D721Med (cell line): ENCODE measurements at regions not wholly inside any gene's neighbourhood (a gene's known extent, or its start where the extent isn't known, plus 50 kb on each side); places are given as distances from the start of the nearest gene placed in this dataset.

Experiments used
- DNase-seq: peaks from one replicate; pipeline ENCODE4 v3.0.0; 2011; ENCODE audit warnings: low spot score; ENCODE audit not compliant: insufficient read length
- FAIRE-seq: peaks from 2 replicates; lab custom pipeline; 2011; peaks lifted over from hg19 to GRCh38; lab: Jason Lieb, UNC
- TF ChIP-seq, protein P1 (sequence below): IDR thresholded peaks from 2 replicates; pipeline ENCODE4 v1.5.1; 2012; ENCODE audit warnings: mild to moderate bottlenecking, control low read depth; ENCODE audit not compliant: insufficient read depth; ENCODE audit errors: missing control alignments

DNA sequence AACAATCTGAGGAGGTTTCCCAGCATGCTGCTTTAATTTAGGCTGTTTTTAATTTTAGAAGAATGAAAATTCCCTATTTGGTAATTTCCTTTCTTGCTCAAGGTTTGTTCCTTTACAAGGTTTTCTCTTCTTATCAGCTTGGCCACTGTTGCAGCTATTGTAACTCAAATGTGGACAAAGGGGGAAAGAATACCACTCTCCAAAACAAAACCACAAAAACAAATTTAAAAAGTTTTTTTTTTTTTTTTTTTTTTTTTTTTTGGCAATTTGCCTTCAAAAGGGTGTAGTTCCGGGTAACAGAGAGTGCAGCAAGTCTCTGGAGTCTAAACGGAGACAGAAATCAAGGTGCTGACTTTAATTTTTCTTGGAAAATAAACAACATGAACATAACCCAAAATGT, 306.4 kb upstream of the ARGLU1 start:
- FAIRE-seq: no peak

DNA sequence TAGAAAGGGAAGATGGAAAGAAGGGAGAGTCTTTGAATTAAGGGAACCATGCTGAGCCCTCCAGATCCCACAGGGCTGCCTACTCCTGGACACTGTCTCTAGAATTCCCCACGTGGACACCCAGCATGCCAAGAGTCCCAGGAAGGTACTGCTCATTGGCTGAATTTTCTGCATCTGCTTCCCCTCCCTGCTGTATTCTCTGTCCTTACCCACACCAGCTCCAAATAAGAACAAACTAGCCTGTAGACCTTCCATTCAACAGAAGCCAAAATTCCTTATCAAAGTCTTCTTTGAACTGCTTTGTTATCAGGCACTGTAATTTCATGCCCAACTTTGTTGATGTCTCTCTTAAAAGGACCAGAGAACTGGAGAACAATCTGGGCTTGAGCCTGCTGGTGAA, 305.9 kb upstream of the ARGLU1 start:
- no peak for DNase-seq
- FAIRE-seq: no peak

More for the DNA sequence above, 306.4 kb upstream of the ARGLU1 start:
- TF ChIP-seq, protein P1, sequence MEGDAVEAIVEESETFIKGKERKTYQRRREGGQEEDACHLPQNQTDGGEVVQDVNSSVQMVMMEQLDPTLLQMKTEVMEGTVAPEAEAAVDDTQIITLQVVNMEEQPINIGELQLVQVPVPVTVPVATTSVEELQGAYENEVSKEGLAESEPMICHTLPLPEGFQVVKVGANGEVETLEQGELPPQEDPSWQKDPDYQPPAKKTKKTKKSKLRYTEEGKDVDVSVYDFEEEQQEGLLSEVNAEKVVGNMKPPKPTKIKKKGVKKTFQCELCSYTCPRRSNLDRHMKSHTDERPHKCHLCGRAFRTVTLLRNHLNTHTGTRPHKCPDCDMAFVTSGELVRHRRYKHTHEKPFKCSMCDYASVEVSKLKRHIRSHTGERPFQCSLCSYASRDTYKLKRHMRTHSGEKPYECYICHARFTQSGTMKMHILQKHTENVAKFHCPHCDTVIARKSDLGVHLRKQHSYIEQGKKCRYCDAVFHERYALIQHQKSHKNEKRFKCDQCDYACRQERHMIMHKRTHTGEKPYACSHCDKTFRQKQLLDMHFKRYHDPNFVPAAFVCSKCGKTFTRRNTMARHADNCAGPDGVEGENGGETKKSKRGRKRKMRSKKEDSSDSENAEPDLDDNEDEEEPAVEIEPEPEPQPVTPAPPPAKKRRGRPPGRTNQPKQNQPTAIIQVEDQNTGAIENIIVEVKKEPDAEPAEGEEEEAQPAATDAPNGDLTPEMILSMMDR: no peak
- no peak for DNase-seq

DNA sequence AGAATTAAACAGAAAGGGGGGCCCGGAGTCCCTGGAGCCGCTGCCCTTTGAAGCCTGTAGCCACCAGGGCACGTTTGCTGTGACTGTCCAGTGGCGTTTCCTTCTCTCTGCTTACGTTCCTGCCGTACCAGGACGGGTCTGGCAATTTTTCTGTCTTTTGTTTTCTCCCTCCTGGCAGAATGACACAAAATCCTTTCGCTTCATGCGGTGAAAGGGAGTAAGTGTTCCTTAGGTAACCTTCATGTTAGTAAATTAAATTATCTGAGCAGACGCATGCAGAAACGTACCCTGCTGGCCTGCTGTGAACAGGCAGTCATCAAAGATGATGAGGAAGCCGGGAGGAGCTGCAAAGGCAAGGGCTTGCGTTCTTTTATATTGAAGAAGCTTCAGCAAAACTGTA, 299.3 kb upstream of the ARGLU1 start:
- TF ChIP-seq, protein P1: no peak
- FAIRE-seq (no peak), DNase-seq (no peak)

More for the DNA sequence above, 305.9 kb upstream of the ARGLU1 start:
- TF ChIP-seq, protein P1: no peak

DNA sequence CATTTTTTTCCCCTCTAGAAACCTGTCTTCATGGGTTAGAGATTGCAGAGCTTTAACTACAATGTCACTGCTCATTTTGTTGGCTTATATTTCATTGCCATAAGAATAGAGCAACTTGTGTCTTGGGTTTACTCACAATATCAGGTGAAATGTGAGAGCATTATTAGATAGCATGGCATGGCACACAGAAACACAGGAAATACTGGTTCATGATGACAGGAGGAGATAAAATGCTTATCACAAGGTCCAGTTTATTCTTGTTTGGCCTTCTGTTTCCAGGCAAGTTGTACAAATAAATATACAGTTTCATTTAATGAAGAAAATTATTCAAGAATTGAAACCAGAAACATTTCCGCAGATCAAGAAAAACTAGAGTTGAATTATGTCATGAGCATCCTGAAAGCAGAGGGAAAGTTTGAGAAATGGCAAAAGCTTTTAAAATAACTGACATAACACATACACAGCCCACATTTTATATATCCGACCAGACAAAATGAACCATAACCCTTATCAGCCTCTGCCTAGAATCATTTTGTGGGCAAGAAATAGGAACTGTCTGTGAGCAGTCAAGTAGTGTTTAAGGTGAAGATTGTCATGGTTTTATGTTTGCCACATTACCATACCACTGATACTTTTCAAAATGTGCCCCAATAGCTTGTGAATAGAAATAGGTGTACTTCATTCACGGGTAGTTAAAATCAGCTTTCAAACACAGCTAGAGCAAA, 297.9 kb upstream of the ARGLU1 start:
- TF ChIP-seq, protein P1: no peak
- no peak for DNase-seq

DNA sequence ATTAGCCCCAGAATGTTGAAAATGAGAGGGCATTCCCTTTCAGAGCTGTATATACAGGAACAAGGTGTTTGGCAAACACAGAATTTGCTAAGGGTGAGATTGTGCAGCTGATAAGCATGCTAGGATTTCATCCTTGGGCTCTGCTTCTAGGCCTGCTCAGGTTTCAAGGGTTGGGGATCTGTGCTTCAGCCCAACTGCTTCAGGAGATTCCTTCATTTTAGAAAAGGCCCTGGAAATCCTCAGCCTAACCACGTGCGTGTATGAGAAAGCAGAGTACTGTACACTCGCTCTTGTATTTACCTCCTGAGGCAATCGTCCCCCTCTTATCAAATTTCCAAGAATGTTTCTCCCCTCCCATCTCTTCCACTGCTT, 291.6 kb upstream of the ARGLU1 start:
- no peak for FAIRE-seq
- TF ChIP-seq, protein P1: no peak
- no peak for DNase-seq

More for the DNA sequence above, 297.9 kb upstream of the ARGLU1 start:
- FAIRE-seq: no peak

DNA sequence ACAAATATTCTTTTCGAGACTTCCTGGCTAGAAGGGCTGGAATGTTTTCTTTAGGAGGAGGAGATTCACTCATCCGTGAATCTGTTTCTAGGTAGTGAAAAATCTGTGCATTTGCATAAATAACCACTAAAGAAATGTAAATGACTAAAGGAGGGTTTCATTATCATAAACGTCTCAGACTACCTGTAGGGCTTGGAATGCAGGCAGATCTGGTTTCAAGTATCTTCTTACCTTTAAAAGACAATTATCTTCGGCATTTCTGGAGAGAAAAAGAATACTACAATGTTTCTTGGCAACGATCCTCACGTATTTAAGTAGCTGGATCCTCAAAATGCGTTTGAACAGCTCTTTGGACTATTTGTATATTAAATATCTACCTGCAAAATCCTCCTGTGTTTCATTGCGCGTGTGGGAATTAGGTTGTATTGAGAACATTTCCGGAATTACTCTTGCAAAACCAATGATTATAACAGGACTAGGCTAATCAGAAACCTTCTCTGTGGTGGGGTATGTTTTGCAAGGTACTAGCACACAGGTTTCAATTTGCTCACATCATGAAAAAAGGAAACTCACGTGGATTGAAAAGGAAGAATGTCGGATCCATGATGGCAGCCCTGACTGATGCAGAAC, 291.1 kb upstream of the ARGLU1 start:
- FAIRE-seq (no peak), DNase-seq (no peak)
- TF ChIP-seq, protein P1: no peak

DNA sequence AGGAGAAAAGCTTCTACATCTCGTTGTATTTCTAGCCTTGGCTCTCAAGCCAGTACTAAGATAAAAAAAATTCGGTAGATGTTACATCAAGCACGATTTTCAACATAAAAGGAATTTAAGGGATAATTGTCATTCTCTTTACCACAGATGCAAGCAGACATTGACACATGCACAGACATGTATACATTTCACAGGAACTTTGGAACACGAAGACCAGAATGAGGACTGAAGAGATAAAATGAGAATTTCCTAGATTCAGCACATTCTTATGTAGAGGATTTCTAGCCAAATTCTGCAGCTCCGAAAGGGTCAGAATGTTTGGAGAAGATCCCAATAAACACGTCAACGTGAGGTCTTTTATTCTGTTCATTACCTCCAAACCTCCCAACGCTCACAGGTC, 284.5 kb upstream of the ARGLU1 start:
- DNase-seq (no peak), FAIRE-seq (no peak)
- TF ChIP-seq, protein P1: no peak
